AG04450 (cell line): ENCODE measurements at regions not wholly inside any gene's neighbourhood (a gene's known extent, or its start where the extent isn't known, plus 50 kb on each side); places are given as distances from the start of the nearest gene placed in this dataset.

Experiments
- CTCF ChIA-PET: fragments of 300-600, 350-600 bp; formaldehyde crosslinking; extraction: SDS; loops from one replicate; lab custom pipeline; 2022; ENCODE audit warnings: antibody characterized with exemption, inconsistent platforms; lab: Charles Lee
- POLR2A ChIA-PET: fragments of 350-600 bp; formaldehyde crosslinking; extraction: SDS; loops from one replicate; lab custom pipeline; 2021; ENCODE audit warnings: antibody characterized with exemption, inconsistent platforms; lab: Yijun Ruan, JAX
- DNase-seq: peaks from one replicate; pipeline ENCODE4 v3.0.0-alpha.2; 2011; ENCODE audit warnings: low read depth, low spot score
- H3K27ac ChIP-seq: one replicate; pipeline ENCODE4 v1.5.1; 2012; ENCODE audit warnings: low read depth, low read length, control low read depth
- H3K27me3 ChIP-seq: one replicate; pipeline ENCODE4 v1.6.0; 2012; ENCODE audit warnings: low read length; ENCODE audit not compliant: control insufficient read depth, insufficient read depth
- H3K4me3 ChIP-seq: 2 replicates; pipeline ENCODE4 v1.5.1; 2011; ENCODE audit warnings: mild to moderate bottlenecking, low read depth, low read length, control low read depth
- H3K9me3 ChIP-seq: 2 replicates; pipeline ENCODE4 v1.5.1; 2012; ENCODE audit warnings: low read length; ENCODE audit not compliant: control insufficient read depth, insufficient read depth
- CTCF ChIP-seq: IDR thresholded peaks from 2 replicates; pipeline ENCODE4 v1.5.1; 2011; ENCODE audit warnings: low read depth, low read length, control low read depth, inconsistent platforms

- no peaks in the 10 kb centered on the region for H3K9me3 ChIP-seq
- H3K4me3 ChIP-seq: no peak overlapping the region
- CTCF ChIA-PET: no interaction called here
- no peak for TF ChIP-seq CTCF
- no peak overlapping the region for H3K27ac ChIP-seq
- POLR2A ChIA-PET: no interaction called here
- DNase-seq: no peak
- no peaks in the 10 kb centered on the region for H3K27me3 ChIP-seq
Measured at GRCh38 chr2:221926327-221926726, 354.2 kb upstream of the EPHA4 start.

GRCh38 chr2:221924576-221924975, 352.5 kb upstream of the EPHA4 start:
- Histone ChIP-seq H3K27ac (no peak overlapping the region), H3K4me3 (no peak overlapping the region), H3K9me3 (no peaks in the 10 kb centered on the region), H3K27me3 (no peaks in the 10 kb centered on the region)
- no peak for DNase-seq
- CTCF ChIA-PET: no interaction called here
- POLR2A ChIA-PET: no interaction called here
- TF ChIP-seq CTCF: no peak

- Histone ChIP-seq H3K9me3 (no peaks in the 10 kb centered on the region), H3K4me3 (no peak overlapping the region), H3K27ac (no peak overlapping the region), H3K27me3 (no peaks in the 10 kb centered on the region)
- POLR2A ChIA-PET: no interaction called here
- TF ChIP-seq CTCF: no peak
- CTCF ChIA-PET: no interaction called here
- DNase-seq: no peak
Measured at GRCh38 chr2:221915926-221916325, 343.8 kb upstream of the EPHA4 start.

GRCh38 chr2:221914334-221914880, 342.3 kb upstream of the EPHA4 start:
- CTCF ChIA-PET: interaction anchor here (0.6 kb wide), 1 partner anchor 330 kb away, joined by 3 read pairs; no protein-coding TSS in a partner anchor
- no peak for DNase-seq

GRCh38 chr2:221911890-221912289, 339.8 kb upstream of the EPHA4 start:
- DNase-seq: no peak
- no peak overlapping the region for H3K4me3 ChIP-seq
- no peak for TF ChIP-seq CTCF
- CTCF ChIA-PET: no interaction called here
- H3K27me3 ChIP-seq: no peaks in the 10 kb centered on the region
- H3K27ac ChIP-seq: no peak overlapping the region
- POLR2A ChIA-PET: no interaction called here
- no peaks in the 10 kb centered on the region for H3K9me3 ChIP-seq

More at GRCh38 chr2:221914334-221914880, 342.3 kb upstream of the EPHA4 start:
- POLR2A ChIA-PET: no interaction called here
- H3K27ac ChIP-seq: no peak overlapping the region
- H3K27me3 ChIP-seq: no peaks in the 10 kb centered on the region
- no peaks in the 10 kb centered on the region for H3K9me3 ChIP-seq
- no peak overlapping the region for H3K4me3 ChIP-seq
- no peak for TF ChIP-seq CTCF
